IMR-90 (cell line): ENCODE measurements at regions not wholly inside any gene's neighbourhood (a gene's known extent, or its start where the extent isn't known, plus 50 kb on each side); places are given as distances from the start of the nearest gene placed in this dataset.

Experiments used
- ATAC-seq: fragments of 200-7000 bp; cut with Tn5 transposase; 2 replicates; pipeline ENCODE4 v1.9.1; 2020; ENCODE audit warnings: low read depth, mild to moderate bottlenecking, moderate library complexity
- BruUV-seq: library from RNA; stranded (reverse); fragments of 400-500 nt; replicated peaks from 2 replicates; lab custom pipeline; 2021; lab: Mats Ljungman, UMichigan
- CTCF ChIA-PET: fragments of 300-600 bp; formaldehyde crosslinking; extraction: SDS; loops from one replicate; lab custom pipeline; 2021; ENCODE audit warnings: antibody characterized with exemption; lab: Yijun Ruan, JAX
- POLR2A ChIA-PET: fragments of 300-600 bp; sonication (Branson Sonifier 250); formaldehyde crosslinking; loops from one replicate; lab custom pipeline; 2022; ENCODE audit warnings: antibody characterized with exemption; ENCODE audit not compliant: unreplicated experiment; lab: Charles Lee
- DNase-seq: peaks from one replicate; pipeline ENCODE4 v3.0.0; 2013
- H2AFZ ChIP-seq: replicated peaks from 2 replicates; pipeline ENCODE3; 2013; ENCODE audit warnings: low read length, mild to moderate bottlenecking; ENCODE audit not compliant: poor library complexity
- H2AK5ac ChIP-seq: 2 replicates; pipeline ENCODE4 v1.6.1; 2013; ENCODE audit warnings: low read depth, low read length, inconsistent platforms
- H2AK9ac ChIP-seq: replicated peaks from 2 replicates; pipeline ENCODE3; 2013; ENCODE audit warnings: mild to moderate bottlenecking, low read depth, low read length, moderate library complexity; ENCODE audit not compliant: poor library complexity
- H2BK120ac ChIP-seq: 2 replicates; pipeline ENCODE4 v1.6.1; 2013; ENCODE audit warnings: low read depth, low read length, inconsistent platforms
- H2BK15ac ChIP-seq: 3 replicates; pipeline ENCODE4 v1.6.1; 2013; ENCODE audit warnings: low read depth, low read length, inconsistent platforms
- H2BK20ac ChIP-seq: 2 replicates; pipeline ENCODE4 v1.6.1; 2013; ENCODE audit warnings: low read depth, mild to moderate bottlenecking, inconsistent platforms, low read length, moderate library complexity
- H2BK5ac ChIP-seq: 2 replicates; pipeline ENCODE4 v1.6.1; 2013; ENCODE audit warnings: mild to moderate bottlenecking, low read depth, low read length, inconsistent platforms; ENCODE audit not compliant: poor library complexity, severe bottlenecking
- H3K14ac ChIP-seq: replicated peaks from 2 replicates; pipeline ENCODE4 v1.6.1; 2013; ENCODE audit warnings: low read depth, low read length, inconsistent platforms
- H3K18ac ChIP-seq: 2 replicates; pipeline ENCODE4 v1.6.1; 2013; ENCODE audit warnings: low read depth, low read length, control low read depth
- H3K23ac ChIP-seq: 2 replicates; pipeline ENCODE4 v1.6.1; 2013; ENCODE audit warnings: low read depth, low read length, inconsistent platforms
- H3K27ac ChIP-seq: 2 replicates; pipeline ENCODE4 v1.5.1; 2013; ENCODE audit warnings: mild to moderate bottlenecking, control low read depth, low read length; ENCODE audit not compliant: insufficient read depth
- H3K27me3 ChIP-seq: 2 replicates; pipeline ENCODE4 v1.6.1; 2013; ENCODE audit warnings: low read length; ENCODE audit not compliant: control insufficient read depth, insufficient read depth
- H3K36me3 ChIP-seq: 2 replicates; pipeline ENCODE4 v1.6.1; 2013; ENCODE audit warnings: low read length, mixed read lengths; ENCODE audit not compliant: control insufficient read depth, insufficient read depth
- H3K4ac ChIP-seq: 2 replicates; pipeline ENCODE4 v1.6.1; 2013; ENCODE audit warnings: low read depth, low read length, inconsistent platforms
- H3K4me1 ChIP-seq: 2 replicates; pipeline ENCODE4 v1.6.1; 2013; ENCODE audit warnings: low read length, mixed read lengths; ENCODE audit not compliant: control insufficient read depth, insufficient read depth
- H3K4me2 ChIP-seq: 2 replicates; pipeline ENCODE4 v1.6.1; 2013; ENCODE audit warnings: low read depth, mild to moderate bottlenecking, control low read depth, low read length, moderate library complexity
- H3K4me3 ChIP-seq: 2 replicates; pipeline ENCODE4 v1.5.1; 2013; ENCODE audit warnings: low read depth, mild to moderate bottlenecking, control low read depth, low read length, moderate library complexity; ENCODE audit not compliant: insufficient read depth
- H3K56ac ChIP-seq: 2 replicates; pipeline ENCODE4 v1.6.1; 2013; ENCODE audit warnings: low read length, inconsistent platforms; ENCODE audit not compliant: insufficient read depth; ENCODE audit errors: extremely low read depth
- H3K79me1 ChIP-seq, 2 experiments: 2 replicates each; pipeline ENCODE4 v1.6.1; 2013; ENCODE audit warnings: low read length in 2 of 2, inconsistent platforms in 1 of 2, low read depth in 1 of 2
- H3K9ac ChIP-seq: 2 replicates; pipeline ENCODE4 v1.6.1; 2013; ENCODE audit warnings: low read depth, low read length, control low read depth
- H3K9me1 ChIP-seq: 2 replicates; pipeline ENCODE4 v1.6.1; 2013; ENCODE audit warnings: low read length, inconsistent platforms; ENCODE audit not compliant: insufficient read depth
- H3K9me3 ChIP-seq: 2 replicates; pipeline ENCODE4 v1.6.1; 2013; ENCODE audit warnings: low read length; ENCODE audit not compliant: control insufficient read depth, insufficient read depth
- H4K20me1 ChIP-seq: 2 replicates; pipeline ENCODE4 v1.6.1; 2013; ENCODE audit warnings: low read length, inconsistent platforms; ENCODE audit not compliant: insufficient read depth
- H4K5ac ChIP-seq: 2 replicates; pipeline ENCODE4 v1.6.1; 2013; ENCODE audit warnings: mild to moderate bottlenecking, low read depth, low read length, control low read depth
- H4K8ac ChIP-seq, 2 experiments: 2 replicates each; pipeline ENCODE4 v1.6.1; 2013; ENCODE audit warnings: low read depth in 2 of 2, low read length in 2 of 2, control low read depth in 1 of 2, inconsistent platforms in 1 of 2
- H4K91ac ChIP-seq: 2 replicates; pipeline ENCODE4 v1.6.1; 2013; ENCODE audit warnings: low read depth, low read length, inconsistent platforms; ENCODE audit not compliant: insufficient read depth
- CEBPB ChIP-seq: IDR thresholded peaks from 2 replicates; pipeline ENCODE4 v1.6.1; 2012; ENCODE audit warnings: low read depth, low read length, improper control_type of control experiment
- CHD1 ChIP-seq: IDR thresholded peaks from 2 replicates; pipeline ENCODE4 v1.6.1; 2012; ENCODE audit warnings: low read depth, low read length, improper control_type of control experiment
- CTCF ChIP-seq: conservative IDR thresholded peaks from 2 replicates; pipeline ENCODE4 v1.5.1; 2012; ENCODE audit warnings: mild to moderate bottlenecking, low read depth, low read length, improper control_type of control experiment
- POLR2A ChIP-seq: IDR thresholded peaks from 2 replicates; pipeline ENCODE4 v1.6.1; 2012; ENCODE audit warnings: mild to moderate bottlenecking, low read depth, low read length
- RCOR1 ChIP-seq: IDR thresholded peaks from 2 replicates; pipeline ENCODE4 v1.6.1; 2012; ENCODE audit warnings: mild to moderate bottlenecking, low read length, improper control_type of control experiment; ENCODE audit not compliant: insufficient replicate concordance
- RFX5 ChIP-seq: IDR thresholded peaks from 2 replicates; pipeline ENCODE4 v1.8.0; 2012; ENCODE audit warnings: low read depth, mild to moderate bottlenecking, low read length, moderate library complexity
- SMC3 ChIP-seq: fragments of 150-350 bp; IDR thresholded peaks from 2 replicates; pipeline ENCODE4 v1.6.1; 2016; ENCODE audit warnings: low read depth, mild to moderate bottlenecking, antibody characterized with exemption, low read length, moderate library complexity
- WGBS, 2 experiments: methylation state at CpG; one replicate each; pipeline versions ENCODE4 v1.1.5 to v1.1.7; 2013; ENCODE audit warnings: missing lambda C conversion rate in 2 of 2; ENCODE audit not compliant: insufficient read length in 1 of 2; ENCODE audit errors: extremely low coverage in 2 of 2; 5-methylcytosine and 5-hydroxymethylcytosine counted together
- dilution Hi-C: fragments of 300-500 bp; cut with HindIII; formaldehyde crosslinking; loops from one replicate; pipeline ENCODE4 v1.14.3; 2018; ENCODE audit warnings: low sequenced_read_pairs; ENCODE audit not compliant: unreplicated experiment
- in situ Hi-C: fragments of 300-500 bp; cut with MboI; formaldehyde crosslinking; loops from 3 replicates; pipeline ENCODE4 v1.14.3; 2019; ENCODE audit warnings: low sequenced_read_pairs, inconsistent platforms, mixed read lengths
- intact Hi-C: fragments of 100-400 bp; cut with micrococcal nuclease; formaldehyde crosslinking; loops from 2 replicates; pipeline ENCODE4 v1.10.0; 2022
- TF ChIP-seq, protein P1 (sequence below): fragments of 150-350 bp; IDR thresholded peaks from 2 replicates; pipeline ENCODE4 v1.6.1; 2016; ENCODE audit warnings: low read depth, mild to moderate bottlenecking, low read length, moderate library complexity, borderline replicate concordance
- TF ChIP-seq, protein P2 (sequence below): fragments of 150-350 bp; IDR thresholded peaks from 2 replicates; pipeline ENCODE4 v1.6.1; 2017; ENCODE audit warnings: mild to moderate bottlenecking, antibody characterized with exemption, low read length, low read depth

DNA sequence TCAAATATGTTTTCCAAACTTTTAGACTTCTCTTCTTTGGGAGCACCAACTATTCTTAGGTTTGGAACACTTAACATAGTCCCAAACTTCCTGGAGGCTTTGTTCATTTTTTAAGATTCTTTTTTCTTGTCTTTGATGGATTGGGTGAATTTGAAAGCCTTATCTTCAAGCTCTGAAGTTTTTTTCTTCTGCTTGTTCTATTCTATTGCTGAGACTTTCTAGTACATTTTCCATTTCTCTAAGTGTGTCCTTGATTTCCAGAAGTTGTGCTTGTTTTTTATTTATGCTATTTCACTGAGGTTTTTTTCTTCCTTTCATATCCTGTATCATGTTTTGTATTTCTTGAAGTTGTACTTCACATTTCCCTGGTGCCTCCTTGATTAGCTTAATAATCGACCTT is 97.5 kb downstream of the PLSCR2 start:
- Histone ChIP-seq H4K20me1 (no peaks in the 10 kb centered on the region), H3K27me3 (no peaks in the 10 kb centered on the region), H2AK5ac (no peak overlapping the region), H4K8ac (no peak overlapping the region), H3K4me3 (no peak overlapping the region), H3K36me3 (no peaks in the 10 kb centered on the region), H2BK120ac (no peak overlapping the region), H3K4me2 (no peak overlapping the region), H3K9me3 (peaks cover 2% of the 10 kb centered on the region; the same call in 1 of the 2 replicates), H3K9me1 (no peaks in the 10 kb centered on the region), H3K18ac (no peak overlapping the region), H4K5ac (no peak overlapping the region), H2BK15ac (no peak overlapping the region), H3K56ac (no peak overlapping the region), H2AK9ac (no peak overlapping the region), H3K27ac (no peak overlapping the region), H3K79me1 (no peaks in the 10 kb centered on the region), H2AFZ (no peak overlapping the region), H3K14ac (no peak overlapping the region), H2BK20ac (no peak overlapping the region), H3K4me1 (peaks cover 5% of the 10 kb centered on the region; the same call in 1 of the 2 replicates), H4K91ac (no peak overlapping the region), H3K23ac (no peak overlapping the region), H3K4ac (no peak overlapping the region), H2BK5ac (no peak overlapping the region), H3K9ac (no peak overlapping the region)
- ATAC-seq (no peak), DNase-seq (no peak)
- CTCF ChIA-PET, result no interaction called here
- in situ Hi-C loops (no loop called here), intact Hi-C loops (no loop called here), dilution Hi-C loops (no loop called here)
- TF ChIP-seq CTCF (no peak), RFX5 (no peak), POLR2A (no peak), CHD1 (no peak), RCOR1 (no peak), SMC3 (no peak), CEBPB (no peak)
- TF ChIP-seq, protein P1, sequence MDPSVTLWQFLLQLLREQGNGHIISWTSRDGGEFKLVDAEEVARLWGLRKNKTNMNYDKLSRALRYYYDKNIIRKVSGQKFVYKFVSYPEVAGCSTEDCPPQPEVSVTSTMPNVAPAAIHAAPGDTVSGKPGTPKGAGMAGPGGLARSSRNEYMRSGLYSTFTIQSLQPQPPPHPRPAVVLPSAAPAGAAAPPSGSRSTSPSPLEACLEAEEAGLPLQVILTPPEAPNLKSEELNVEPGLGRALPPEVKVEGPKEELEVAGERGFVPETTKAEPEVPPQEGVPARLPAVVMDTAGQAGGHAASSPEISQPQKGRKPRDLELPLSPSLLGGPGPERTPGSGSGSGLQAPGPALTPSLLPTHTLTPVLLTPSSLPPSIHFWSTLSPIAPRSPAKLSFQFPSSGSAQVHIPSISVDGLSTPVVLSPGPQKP, result no peak
- TF ChIP-seq, protein P2, sequence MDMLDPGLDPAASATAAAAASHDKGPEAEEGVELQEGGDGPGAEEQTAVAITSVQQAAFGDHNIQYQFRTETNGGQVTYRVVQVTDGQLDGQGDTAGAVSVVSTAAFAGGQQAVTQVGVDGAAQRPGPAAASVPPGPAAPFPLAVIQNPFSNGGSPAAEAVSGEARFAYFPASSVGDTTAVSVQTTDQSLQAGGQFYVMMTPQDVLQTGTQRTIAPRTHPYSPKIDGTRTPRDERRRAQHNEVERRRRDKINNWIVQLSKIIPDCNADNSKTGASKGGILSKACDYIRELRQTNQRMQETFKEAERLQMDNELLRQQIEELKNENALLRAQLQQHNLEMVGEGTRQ, result no peak
- no TSS peak for BruUV-seq
- POLR2A ChIA-PET, result no interaction called here
- no CpG with 5 or more reads among the region's 1 CpG for WGBS, 2 experiments
